Sigmoid colon (tissue), 4 donors: ENCODE measurements at regions not wholly inside any gene's neighbourhood (a gene's known extent, or its start where the extent isn't known, plus 50 kb on each side); places are given as distances from the start of the nearest gene placed in this dataset.
"Not testable (repeated sequence)": the region's sequence is repeated elsewhere in the genome, so short reads cannot be mapped to it uniquely, and the experiment has no call there.

Experiments used
- CTCF ChIP-seq, 4 experiments: fragments of 450-650 bp in 3 of 4; fragments of 200-600 bp in 1 of 4; IDR thresholded peaks; one replicate each; pipeline ENCODE4 v1.5.1; 2016 to 2019; ENCODE audit warnings: antibody characterized with exemption in 4 of 4, mild to moderate bottlenecking in 3 of 4, moderate library complexity in 2 of 4
- POLR2A ChIP-seq, 2 donors: fragments of 450-650 bp; IDR thresholded peaks; one replicate each; pipeline ENCODE4 v1.6.1; 2016; ENCODE audit warnings: antibody characterized with exemption in 2 of 2, mild to moderate bottlenecking in 2 of 2, moderate library complexity in 2 of 2
- POLR2AphosphoS5 ChIP-seq, 4 donors: sonication (generic); formaldehyde crosslinking; IDR thresholded peaks; one replicate each; pipeline ENCODE4 v1.6.1; 2017; ENCODE audit warnings: antibody characterized with exemption in 4 of 4

- TF ChIP-seq CTCF, POLR2AphosphoS5, POLR2A (IDR thresholded peaks at IDR 0.05): not testable (repeated sequence)
Observed at GRCh38 chr4:118432359-118432758, 79.6 kb upstream of the PRSS12 start.
